GM12878 (cell line): ENCODE measurements at regions not wholly inside any gene's neighbourhood (a gene's known extent, or its start where the extent isn't known, plus 50 kb on each side); places are given as distances from the start of the nearest gene placed in this dataset.

ENCODE experiments used
- CTCF ChIP-seq, 3 experiments: IDR thresholded peaks in 2 of 3; conservative IDR thresholded peaks in 1 of 3; 2 replicates each; pipeline ENCODE4 v1.5.1; 2011; ENCODE audit warnings: low read depth in 3 of 3, low read length in 3 of 3, mild to moderate bottlenecking in 3 of 3, control low read depth in 2 of 3, moderate library complexity in 2 of 3, inconsistent platforms in 1 of 3, mixed read lengths in 1 of 3; ENCODE audit not compliant: control insufficient read depth in 2 of 3, insufficient read depth in 1 of 3; ENCODE audit errors: extremely low read depth in 1 of 3
- RFX5 ChIP-seq: IDR thresholded peaks from 2 replicates; pipeline ENCODE4 v1.6.1; 2011; ENCODE audit warnings: low read depth, low read length, improper control_type of control experiment
- USF1 ChIP-seq: IDR thresholded peaks from 2 replicates; pipeline ENCODE4 v1.6.1; 2011; ENCODE audit warnings: borderline replicate concordance, low read depth, mild to moderate bottlenecking, moderate library complexity, mixed read lengths, low read length; ENCODE audit not compliant: insufficient read depth; ENCODE audit errors: extremely low read length

- TF ChIP-seq CTCF (IDR thresholded peaks at IDR 0.05 in 2 of 3, conservative IDR thresholded peaks at IDR 0.05 in 1 of 3; ENCODE audit: control insufficient read depth in 2 of 3, extremely low read depth in 1 of 3, insufficient read depth in 1 of 3, low read depth in 3 of 3, low read length in 3 of 3), result no peak
- TF ChIP-seq RFX5, result no peak
- no peak for TF ChIP-seq USF1
These were observed 245.4 kb downstream of the IPO8 start for GRCh38 chr12:30450226-30450625.
